ENCODE measurements at regions not wholly inside any gene's neighbourhood (a gene's known extent, or its start where the extent isn't known, plus 50 kb on each side); places are given as distances from the start of the nearest gene placed in this dataset.

DNA sequence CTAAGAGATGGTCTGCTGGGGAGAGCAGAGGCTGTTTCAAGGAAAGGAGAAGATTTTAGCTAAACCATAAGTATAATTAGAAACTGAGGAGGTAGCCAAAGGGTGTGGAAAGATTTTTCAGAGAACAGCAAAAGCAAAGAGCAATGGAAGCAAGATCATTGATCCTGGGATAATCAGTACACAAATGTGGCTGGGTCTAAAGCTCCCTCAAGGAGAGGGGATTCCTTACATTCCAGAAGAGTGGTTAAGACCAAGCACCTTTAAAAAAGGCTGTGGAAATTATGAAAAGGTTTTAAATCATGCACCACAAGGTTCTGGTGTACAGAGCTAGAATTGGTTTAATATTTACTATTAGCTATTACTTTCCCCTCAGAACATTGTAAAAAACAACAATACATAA is 246.0 kb upstream of the UBE2E3 start:
- TF ChIP-seq, protein P1, sequence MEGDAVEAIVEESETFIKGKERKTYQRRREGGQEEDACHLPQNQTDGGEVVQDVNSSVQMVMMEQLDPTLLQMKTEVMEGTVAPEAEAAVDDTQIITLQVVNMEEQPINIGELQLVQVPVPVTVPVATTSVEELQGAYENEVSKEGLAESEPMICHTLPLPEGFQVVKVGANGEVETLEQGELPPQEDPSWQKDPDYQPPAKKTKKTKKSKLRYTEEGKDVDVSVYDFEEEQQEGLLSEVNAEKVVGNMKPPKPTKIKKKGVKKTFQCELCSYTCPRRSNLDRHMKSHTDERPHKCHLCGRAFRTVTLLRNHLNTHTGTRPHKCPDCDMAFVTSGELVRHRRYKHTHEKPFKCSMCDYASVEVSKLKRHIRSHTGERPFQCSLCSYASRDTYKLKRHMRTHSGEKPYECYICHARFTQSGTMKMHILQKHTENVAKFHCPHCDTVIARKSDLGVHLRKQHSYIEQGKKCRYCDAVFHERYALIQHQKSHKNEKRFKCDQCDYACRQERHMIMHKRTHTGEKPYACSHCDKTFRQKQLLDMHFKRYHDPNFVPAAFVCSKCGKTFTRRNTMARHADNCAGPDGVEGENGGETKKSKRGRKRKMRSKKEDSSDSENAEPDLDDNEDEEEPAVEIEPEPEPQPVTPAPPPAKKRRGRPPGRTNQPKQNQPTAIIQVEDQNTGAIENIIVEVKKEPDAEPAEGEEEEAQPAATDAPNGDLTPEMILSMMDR (IDR thresholded peaks at IDR 0.05; ENCODE audit: low read depth, low read length, missing control alignments), result no peak
- DNase-seq, result no peak
- Histone ChIP-seq H3K36me3 (replicated peaks) (no peaks in the 10 kb centered on the region), H3K27me3 (replicated peaks) (no peaks in the 10 kb centered on the region), H3K4me3 (ENCODE audit: low read depth, low read length) (no peak overlapping the region), H3K27ac (no peak overlapping the region)
- in situ Hi-C loops (cut with HindIII; ENCODE audit: low pct_ligation_motif_present, low sequenced_read_pairs), result no loop called here

DNA sequence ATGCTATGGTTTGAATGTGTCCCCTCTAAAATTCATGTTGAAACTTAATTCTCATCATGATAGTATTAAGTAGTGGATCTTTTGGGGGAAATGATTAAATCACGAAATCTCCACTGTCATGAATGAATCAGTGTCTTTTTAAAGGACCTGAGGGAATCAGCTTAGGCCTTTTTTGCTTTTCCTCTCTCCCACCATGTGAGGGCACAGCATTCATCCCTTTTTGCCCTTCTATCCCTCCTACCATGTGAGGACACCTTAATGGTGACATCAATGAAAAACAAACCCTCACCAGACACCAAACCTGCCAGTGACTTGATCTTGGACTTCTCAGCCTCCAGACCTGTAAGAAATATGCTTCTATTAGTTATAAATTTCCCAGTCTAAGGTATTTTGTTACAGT is 247.1 kb upstream of the UBE2E3 start:
- TF ChIP-seq, protein P1 (IDR thresholded peaks at IDR 0.05; ENCODE audit: low read depth, low read length, missing control alignments), result no peak
- H3K27me3 ChIP-seq (replicated peaks), result no peaks in the 10 kb centered on the region
- H3K27ac ChIP-seq, result no peak overlapping the region
- DNase-seq, result no peak
- H3K36me3 ChIP-seq (replicated peaks), result no peaks in the 10 kb centered on the region
- H3K4me3 ChIP-seq (ENCODE audit: low read depth, low read length), result no peak overlapping the region
- in situ Hi-C loops (cut with HindIII; ENCODE audit: low pct_ligation_motif_present, low sequenced_read_pairs), result no loop called here

DNA sequence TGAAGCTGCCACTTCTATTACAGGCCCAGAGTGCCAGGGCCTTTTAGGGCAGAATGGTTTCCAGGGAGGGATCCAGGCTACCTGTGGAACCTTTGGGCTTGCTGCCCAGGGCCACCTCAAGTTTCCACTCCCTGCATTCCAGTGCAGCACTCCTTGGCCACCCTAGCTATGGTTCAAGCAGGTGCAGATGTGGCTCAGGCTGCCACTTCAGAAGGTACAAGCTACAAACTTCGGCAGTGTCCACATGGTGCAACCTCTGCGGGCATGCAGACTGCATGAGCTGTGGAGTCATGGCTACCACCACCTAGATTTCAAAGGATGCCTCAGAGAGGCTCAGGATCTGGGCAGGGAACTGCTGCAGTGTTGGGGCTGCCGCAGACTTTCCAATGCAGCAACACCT is 248.1 kb upstream of the UBE2E3 start:
- in situ Hi-C loops (cut with HindIII; ENCODE audit: low pct_ligation_motif_present, low sequenced_read_pairs), result no loop called here
- H3K36me3 ChIP-seq (replicated peaks), result no peaks in the 10 kb centered on the region
- no peak overlapping the region for H3K4me3 ChIP-seq (ENCODE audit: low read depth, low read length)
- no peaks in the 10 kb centered on the region for H3K27me3 ChIP-seq (replicated peaks)
- DNase-seq, result no peak
- TF ChIP-seq, protein P1 (IDR thresholded peaks at IDR 0.05; ENCODE audit: low read depth, low read length, missing control alignments), result no peak
- no peak overlapping the region for H3K27ac ChIP-seq

DNA sequence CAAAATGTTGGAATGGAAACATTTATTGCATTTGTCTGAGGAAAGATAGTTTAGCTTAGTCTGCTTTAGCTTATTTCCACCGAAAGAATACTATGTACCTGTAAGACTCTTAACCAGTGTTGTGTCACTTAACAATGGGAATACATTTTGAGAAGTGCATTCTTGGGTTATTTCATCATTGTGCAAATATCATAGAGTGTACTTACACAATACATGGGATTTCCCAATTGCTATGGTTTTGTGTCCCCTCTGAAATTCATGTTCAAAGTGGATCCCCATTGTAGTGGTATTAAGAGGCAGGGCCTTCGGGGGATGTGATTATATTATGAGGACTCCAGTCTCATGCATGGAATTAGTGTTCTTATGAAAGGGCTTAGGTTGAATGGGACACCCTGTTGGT is 249.4 kb upstream of the UBE2E3 start:
- no peak for DNase-seq
- H3K36me3 ChIP-seq (replicated peaks), result no peaks in the 10 kb centered on the region
- no peak overlapping the region for H3K27ac ChIP-seq
- H3K27me3 ChIP-seq (replicated peaks), result no peaks in the 10 kb centered on the region
- H3K4me3 ChIP-seq (ENCODE audit: low read depth, low read length), result no peak overlapping the region
- in situ Hi-C loops (cut with HindIII; ENCODE audit: low pct_ligation_motif_present, low sequenced_read_pairs), result no loop called here
- TF ChIP-seq, protein P1 (IDR thresholded peaks at IDR 0.05; ENCODE audit: low read depth, low read length, missing control alignments), result no peak

DNA sequence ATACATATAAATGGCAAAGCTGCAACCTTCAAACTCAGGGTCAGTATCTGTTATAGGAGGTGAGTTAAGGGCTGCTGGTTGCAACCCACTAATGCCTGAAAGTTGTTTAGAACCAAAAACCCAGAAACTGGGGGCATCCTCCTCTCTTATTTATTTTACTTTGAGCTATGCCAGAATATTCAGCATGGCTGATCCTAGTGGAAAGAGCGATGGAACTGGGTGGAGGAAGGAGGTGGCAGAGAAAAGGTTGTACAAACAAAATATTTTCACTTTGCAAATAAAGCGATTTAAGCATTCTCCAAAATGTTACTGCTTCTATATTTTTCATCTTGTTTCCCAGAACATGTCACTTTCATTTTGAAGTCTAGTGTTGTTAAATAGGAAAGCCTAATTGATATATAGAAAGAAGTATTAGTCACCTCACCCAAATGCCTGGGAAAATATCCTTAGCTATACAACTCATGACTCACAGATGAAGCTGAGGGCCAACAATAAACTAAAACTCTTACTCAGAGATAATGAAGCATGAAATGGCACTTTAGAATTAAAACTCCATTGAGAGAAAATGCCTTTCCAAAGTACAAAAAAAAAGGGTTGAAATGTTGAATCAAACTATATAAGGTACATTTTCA is 251.4 kb upstream of the UBE2E3 start:
- H3K4me3 ChIP-seq (ENCODE audit: low read depth, low read length), result no peak overlapping the region
- H3K27me3 ChIP-seq (replicated peaks), result no peaks in the 10 kb centered on the region
- H3K36me3 ChIP-seq (replicated peaks), result no peaks in the 10 kb centered on the region
- TF ChIP-seq, protein P1 (IDR thresholded peaks at IDR 0.05; ENCODE audit: low read depth, low read length, missing control alignments), result no peak
- H3K27ac ChIP-seq, result peak overlapping the region; percentile 83
- in situ Hi-C loops (cut with HindIII; ENCODE audit: low pct_ligation_motif_present, low sequenced_read_pairs), result no loop called here
- peak; percentile 73 for DNase-seq

- no peak for DNase-seq
- H3K36me3 ChIP-seq (replicated peaks), result no peaks in the 10 kb centered on the region
- no peak overlapping the region for H3K4me3 ChIP-seq (ENCODE audit: low read depth, low read length)
- H3K27me3 ChIP-seq (replicated peaks), result no peaks in the 10 kb centered on the region
- in situ Hi-C loops (cut with HindIII; ENCODE audit: low pct_ligation_motif_present, low sequenced_read_pairs), result no loop called here
- TF ChIP-seq, protein P1 (IDR thresholded peaks at IDR 0.05; ENCODE audit: low read depth, low read length, missing control alignments), result no peak
- no peak overlapping the region for H3K27ac ChIP-seq
These were observed 256.7 kb upstream of the UBE2E3 start for GRCh38 chr2:180723712-180724111.

Data from brain microvascular endothelial cell (primary cell).